NCI-H2227 treated with DMSO at 0.1 percent for 48 hours (cell line): ENCODE measurements at regions not wholly inside any gene's neighbourhood (a gene's known extent, or its start where the extent isn't known, plus 50 kb on each side); places are given as distances from the start of the nearest gene placed in this dataset.
A peak's percentile ranks its signal among the peaks of the same experiment; 100 is the strongest.
"Not testable (repeated sequence)": the region's sequence is repeated elsewhere in the genome, so short reads cannot be mapped to it uniquely, and the experiment has no call there.

Experiments
- DNase-seq: peaks from one replicate; lab custom pipeline; 2025; lab: John Stamatoyannopoulos, UW

GRCh38 chr13:80074811-80075210 is 266.1 kb downstream of the SPRY2 start:
- no peak for DNase-seq

DNA sequence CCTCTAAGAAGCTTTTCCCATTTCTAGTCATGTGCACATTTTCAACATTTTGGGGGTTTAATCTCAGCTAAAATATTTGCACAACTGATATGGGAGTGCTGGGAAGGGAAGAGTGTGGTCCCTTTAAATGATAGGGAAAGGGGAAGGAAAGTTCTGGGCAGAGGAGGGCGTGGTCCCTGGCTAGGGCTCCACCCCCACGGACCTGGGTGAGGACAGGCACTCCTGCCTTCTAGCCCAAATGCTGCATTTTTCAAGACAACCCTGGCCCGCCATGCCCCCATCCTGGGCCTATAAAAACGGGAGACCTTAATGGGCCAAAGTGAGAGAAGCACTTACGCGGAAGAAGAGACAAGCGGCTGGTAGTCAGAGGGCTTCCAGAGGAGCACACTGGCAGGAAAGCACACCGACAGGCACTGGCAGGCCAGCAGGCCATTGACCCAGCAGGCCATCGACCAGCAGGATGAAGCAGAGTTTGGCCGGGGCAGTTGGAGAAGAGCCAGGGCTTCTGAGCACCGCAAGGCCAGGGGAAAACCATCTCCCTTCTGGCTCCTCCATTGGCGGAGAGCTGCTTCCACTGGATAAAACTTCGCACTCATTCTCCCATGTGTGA is 266.7 kb downstream of the SPRY2 start:
- no peak for DNase-seq

DNA sequence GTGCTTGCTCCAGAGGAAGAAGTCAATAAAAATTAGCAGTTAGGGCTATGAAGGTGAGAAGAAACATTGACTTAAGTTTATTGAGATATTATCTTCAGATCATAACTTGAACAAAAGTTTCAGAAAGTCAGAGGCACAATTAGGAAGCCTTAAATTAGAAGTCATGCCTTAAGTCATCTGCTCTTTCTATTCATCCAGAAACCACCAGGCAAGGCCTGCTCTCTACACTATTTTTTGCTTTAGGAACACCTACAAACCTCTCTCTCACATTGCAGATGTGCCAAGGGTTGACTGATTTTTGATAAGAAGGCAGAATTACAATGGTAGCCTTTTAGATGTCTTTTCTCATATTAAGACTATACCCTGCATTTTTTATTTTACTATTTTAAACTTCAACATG is 268.7 kb downstream of the SPRY2 start:
- DNase-seq, result no peak

DNA sequence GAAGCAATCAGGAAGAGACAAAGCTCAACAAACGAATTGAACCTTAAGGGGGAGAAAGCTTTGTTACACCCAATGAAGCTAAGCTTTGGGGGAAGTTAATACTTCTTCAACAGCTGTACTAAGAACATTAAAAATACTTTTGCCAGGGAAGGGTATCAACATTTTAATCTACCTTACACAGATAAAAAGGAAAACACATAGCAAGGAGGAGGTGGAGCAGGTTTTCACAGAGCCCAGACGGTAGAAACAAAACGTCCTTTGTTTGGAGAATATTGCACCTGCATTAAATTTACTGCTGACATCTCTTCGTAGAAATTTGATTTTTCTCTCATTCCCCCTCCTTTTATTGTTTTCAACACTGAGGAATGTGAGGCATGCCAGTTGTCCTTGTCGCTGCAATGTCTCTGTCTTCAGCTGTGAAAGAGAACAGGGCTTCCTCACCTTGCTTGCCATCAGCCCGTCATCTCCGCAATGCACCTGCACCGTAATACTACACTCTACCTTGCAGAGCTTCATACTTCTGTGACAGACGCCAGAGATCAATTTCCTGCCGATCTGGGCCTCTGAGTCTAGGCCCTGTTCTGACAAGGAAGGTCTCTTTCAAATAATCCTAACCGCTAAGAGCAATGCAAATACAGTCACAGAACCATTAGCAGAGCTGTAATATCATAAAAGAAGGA is 270.8 kb downstream of the SPRY2 start:
- no peak for DNase-seq

DNA sequence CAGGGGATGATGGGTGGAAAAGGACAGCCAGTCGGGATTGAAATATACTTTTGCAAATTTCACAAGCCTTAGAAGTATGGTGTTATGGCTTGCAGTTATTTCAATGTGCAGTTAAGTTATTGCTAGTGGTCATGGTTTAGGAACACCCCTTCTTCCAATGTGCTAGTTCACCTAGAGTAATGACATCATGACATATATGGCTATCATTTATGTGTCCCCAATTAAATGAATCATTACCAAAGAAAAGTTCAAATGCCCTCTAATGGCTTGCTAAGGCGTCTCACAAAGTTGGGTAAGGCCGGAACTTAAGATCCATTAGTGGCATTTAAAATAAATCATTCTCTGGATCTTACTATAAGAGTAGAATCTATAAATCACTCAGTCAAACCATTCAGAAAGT is 271.6 kb downstream of the SPRY2 start:
- no peak for DNase-seq

DNA sequence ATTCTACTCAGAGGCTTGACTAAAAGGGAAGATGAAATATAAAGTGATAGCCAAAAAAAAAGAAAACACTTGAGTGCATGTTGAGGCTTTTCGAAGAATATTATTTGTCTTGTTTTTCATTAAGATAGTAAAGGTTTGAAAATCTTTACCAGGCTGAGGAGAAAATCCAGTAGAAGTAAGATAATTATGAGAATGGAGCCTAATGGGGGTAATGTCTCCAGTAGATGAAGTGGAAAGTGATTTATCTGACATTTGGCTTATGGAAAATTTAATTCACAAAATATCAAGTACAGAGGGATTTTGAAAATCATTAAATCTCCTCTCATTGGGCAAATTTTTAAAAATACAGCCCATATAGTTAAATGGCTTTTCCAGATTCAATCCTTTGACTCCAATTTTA is 274.9 kb downstream of the SPRY2 start:
- DNase-seq, result no peak

DNA sequence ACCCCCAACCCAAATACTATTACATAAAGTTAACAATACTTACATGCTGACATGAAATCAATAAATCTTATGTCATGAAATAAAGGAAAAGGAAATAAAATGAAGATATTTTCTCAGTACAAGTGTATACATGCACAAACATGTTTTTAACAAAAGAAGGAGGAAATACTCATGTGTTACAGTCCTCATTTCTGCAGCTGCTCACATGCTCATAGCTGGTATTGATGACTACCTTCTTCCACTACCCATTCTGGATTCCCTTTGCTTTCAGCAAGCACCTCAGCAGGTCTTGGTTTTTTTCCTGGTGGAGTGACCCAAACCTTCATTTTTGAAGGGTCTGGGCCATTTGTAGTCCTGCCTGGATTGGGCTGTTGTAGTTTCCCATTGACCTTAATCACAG is 278.5 kb downstream of the SPRY2 start:
- not testable (repeated sequence) for DNase-seq

DNA sequence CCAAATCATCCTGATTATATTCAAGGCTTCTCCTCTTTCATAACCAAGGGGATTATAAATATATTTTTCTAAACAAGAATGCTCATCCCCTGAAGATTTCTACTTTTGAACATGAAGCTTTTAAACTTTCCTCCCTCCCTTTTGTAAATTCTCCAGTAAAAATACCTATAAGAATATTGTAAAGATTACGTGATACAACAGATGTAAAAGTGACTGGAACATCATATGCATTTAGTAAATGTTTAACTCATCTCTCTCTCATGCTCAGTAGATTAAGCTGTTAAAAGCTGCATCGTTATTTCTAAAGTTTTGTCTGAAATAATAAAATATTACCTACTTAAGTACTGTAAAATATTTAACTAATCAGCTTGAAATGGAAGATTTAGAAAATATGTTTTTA is 281.1 kb downstream of the SPRY2 start:
- no peak for DNase-seq

DNA sequence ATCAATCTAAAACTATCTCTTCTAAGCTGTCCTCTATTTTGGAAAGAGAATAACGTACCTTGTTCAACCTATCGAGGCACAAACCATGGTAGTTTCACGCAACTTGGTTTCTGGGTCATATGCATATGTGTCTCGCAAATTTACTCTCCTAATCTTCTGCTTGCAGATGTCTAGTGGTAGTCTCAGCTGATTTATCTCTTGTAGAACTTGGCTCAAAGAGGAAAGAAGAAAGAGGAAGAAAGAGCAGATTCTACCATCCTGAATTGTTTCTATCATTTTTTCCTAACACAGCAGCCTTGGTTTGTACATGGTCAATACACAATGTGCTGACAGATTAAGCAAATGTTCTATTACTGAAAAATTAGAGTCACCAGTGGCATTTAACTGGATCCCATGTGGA is 282.3 kb downstream of the SPRY2 start:
- DNase-seq, result no peak

DNA sequence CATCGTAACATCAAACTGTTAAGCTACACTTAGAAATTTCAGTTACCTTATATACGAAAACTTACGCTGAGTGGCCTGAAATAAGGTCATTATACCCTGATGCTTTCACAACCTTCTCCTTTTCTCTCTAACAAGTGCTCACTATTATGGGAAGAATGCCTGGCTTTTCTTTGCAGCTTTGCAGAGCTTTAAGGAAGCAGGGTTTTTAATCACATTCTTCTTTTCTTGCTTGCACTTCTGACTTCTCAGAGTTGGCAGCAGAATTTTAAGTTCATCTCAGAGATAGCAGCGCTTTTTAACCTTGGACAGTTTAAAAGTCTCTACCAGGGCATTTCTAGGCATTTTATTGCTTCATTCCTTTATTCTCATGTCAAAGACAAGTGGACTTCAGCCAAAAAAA is 285.1 kb downstream of the SPRY2 start:
- no peak for DNase-seq

DNA sequence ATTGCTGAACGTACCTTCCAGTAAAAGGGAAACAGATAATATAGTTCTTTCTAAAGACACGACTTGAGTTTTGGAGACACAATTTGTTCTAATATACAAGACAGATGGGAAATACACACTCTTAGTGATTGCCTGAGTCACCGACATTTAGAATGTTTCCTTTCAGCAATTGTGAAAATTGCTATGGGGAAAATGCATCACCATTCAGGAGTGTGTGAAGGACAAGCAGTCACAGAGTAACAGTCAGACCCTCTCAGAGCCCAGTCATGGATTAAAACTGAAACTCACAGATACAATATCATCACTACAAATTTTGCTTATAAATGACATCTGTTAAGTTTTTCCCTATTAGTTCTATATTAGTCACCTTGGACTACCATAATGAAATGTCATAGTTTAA is 286.1 kb downstream of the SPRY2 start:
- no peak for DNase-seq

DNA sequence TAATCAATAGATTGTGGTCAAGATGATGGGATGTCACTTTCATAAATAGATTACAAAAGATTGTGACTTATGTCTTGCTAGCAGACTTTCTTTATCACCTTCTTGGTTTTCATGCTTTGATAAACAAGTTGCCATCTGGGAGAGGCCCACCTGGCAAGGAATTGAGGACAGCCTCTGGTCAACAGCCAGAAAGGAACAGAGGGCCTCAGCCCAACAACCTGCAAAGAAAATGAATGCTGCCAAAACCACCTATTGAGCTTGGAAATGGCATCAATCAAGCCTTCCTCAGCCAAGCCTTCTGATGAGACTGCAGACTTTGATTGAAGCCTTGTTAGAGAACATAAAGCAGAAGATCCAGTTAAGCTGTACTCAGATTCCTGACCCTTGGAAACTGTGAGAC is 288.6 kb downstream of the SPRY2 start:
- no peak for DNase-seq

GRCh38 chr13:80050252-80050651 is 290.7 kb downstream of the SPRY2 start:
- no peak for DNase-seq

DNA sequence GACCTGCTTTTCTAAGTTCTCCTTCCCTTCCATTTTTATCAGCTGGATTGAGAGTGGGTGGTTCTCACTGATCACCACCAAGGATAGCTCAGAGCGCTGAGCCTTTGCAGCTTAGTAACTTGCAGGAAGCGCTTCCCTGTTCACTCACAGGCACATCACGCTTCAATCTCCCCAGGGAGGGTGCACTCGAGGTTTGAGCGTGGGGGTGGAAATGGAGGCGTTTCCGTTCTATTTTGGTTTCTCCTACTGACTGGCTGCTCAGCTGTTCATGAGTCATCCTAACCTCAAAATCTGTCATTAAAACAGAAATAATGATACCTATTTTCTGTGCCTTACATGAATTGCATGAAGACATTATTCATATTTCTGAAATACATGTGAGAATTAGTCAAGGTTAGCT is 292.1 kb downstream of the SPRY2 start:
- peak; percentile 61 for DNase-seq

DNA sequence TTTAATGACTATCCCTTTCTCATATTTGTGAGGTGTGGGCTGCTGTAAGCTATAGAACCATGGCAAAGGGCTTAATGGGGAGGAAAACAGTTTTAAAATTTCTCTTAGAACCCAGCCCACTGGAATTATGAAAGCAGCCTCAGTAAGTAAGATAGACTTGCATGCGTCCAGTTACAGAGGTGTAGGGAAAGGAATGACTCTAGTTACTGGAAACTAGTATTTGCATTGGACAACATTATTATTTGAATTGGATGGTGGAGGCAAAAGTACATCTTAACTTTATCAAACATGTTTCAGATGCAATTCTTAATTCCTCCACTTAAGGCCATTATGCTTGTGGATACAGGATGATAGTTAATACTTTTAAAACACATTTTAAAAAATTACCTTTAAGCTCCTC is 292.9 kb downstream of the SPRY2 start:
- no peak for DNase-seq

DNA sequence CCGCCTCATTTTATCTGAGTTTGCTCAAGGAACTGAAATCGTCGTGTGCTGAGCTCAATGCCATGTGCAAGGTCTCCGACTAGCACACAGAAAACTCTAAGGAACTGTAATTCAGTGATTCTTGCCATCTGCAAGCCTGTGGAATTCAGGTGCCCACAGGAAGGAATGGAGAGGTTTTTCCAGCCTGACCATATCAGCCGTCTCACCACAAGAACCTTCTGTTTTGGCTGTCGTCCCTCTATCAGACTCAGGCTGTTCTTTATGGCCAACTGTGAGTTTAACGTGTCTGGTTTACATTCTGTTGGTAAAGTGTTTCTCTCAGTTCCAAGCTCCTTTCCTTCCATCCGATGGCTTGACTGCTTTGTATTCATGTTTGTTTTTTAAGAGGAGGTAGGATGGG is 293.5 kb downstream of the SPRY2 start:
- no peak for DNase-seq

GRCh38 chr13:80040981-80041317 is 300.0 kb downstream of the SPRY2 start:
- no peak for DNase-seq

- no peak for DNase-seq
Measured at GRCh38 chr13:80040196-80040980, 300.5 kb downstream of the SPRY2 start.

- DNase-seq, result no peak
Measured at GRCh38 chr13:80039000-80039399, 301.9 kb downstream of the SPRY2 start.

DNA sequence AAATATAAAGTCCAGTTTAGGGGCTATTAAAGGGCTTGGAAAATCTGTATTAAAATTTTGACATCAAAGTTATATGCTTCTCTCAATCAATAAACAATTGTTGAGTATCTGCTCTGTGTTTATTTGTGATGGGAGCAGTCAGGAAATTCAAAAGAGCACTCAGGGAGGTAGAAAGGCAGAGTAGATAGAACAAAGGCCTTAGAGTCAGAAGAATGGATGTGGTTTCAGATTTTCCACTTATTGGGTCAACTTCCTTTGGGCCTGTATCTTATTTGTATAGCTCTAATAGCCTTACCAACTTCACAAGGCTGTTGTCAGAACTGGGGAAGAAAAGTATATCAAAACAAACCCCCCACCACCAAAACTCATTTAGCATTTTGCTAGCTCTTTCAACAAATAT is 302.6 kb downstream of the SPRY2 start:
- no peak for DNase-seq

- DNase-seq, result no peak
Measured at GRCh38 chr13:80037505-80037888, 303.4 kb downstream of the SPRY2 start.

DNA sequence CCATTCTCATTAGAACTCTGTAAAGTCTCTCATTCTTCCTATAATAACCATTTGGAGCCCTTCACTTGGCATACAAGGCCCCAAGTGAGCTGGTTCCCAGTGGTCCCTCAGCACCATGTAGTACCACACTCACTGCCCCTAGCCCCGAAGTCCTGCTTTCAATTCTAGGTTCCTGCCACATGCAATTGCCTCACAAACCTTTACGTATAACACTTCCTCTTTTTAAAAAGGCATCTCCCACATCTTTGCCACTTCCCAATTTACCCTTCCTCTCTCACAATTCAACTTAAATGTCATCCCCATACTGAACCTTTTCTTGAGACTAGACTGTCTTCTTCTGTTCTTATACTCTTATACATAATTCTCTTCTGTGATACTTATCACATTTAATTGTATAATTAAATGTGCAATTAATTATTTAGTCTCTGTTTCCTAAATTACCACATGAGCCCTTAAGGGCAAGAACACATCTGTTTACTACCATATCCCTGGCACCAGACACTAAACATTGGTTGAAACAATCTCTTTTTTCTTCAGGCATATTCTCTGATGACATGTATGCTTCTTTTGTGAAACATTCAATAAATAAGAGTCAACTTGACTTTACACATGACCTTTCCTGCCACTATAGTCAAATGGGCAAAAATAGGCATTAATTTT is 304.0 kb downstream of the SPRY2 start:
- no peak for DNase-seq

DNA sequence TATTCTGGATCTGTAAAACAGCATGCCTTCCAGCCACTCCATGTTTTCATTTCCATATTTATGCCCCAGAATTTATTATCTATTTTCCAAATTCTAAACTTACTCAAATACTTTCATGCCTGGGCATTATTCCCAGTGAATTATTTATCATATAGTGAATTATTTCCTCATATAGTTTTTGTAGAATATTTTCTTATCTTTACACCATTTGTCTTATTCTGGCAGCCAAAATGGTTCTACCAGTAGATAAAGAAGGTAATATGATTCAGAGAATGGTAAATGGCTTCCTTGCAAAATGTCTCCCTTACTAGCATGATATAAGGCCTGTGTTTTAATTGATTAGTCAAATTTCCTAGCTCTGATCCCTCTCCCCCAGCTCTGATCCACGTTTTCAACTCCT is 305.8 kb downstream of the SPRY2 start:
- DNase-seq, result no peak
